HL-60 (cell line): ENCODE measurements at regions not wholly inside any gene's neighbourhood (a gene's known extent, or its start where the extent isn't known, plus 50 kb on each side); places are given as distances from the start of the nearest gene placed in this dataset.
"Not testable (repeated sequence)": the region's sequence is repeated elsewhere in the genome, so short reads cannot be mapped to it uniquely, and the experiment has no call there.

Source experiments
- CTCF ChIP-seq: IDR thresholded peaks from one replicate; pipeline ENCODE4 v1.5.1; 2011; ENCODE audit warnings: low read length, control low read depth, inconsistent platforms; ENCODE audit not compliant: insufficient read depth
- POLR2AphosphoS5 ChIP-seq: IDR thresholded peaks from 2 replicates; pipeline ENCODE4 v1.6.1; 2012; ENCODE audit warnings: low read depth
- REST ChIP-seq: IDR thresholded peaks from 2 replicates; pipeline ENCODE4 v1.6.1; 2012; ENCODE audit warnings: low read depth; ENCODE audit not compliant: insufficient replicate concordance

- not testable (repeated sequence) for TF ChIP-seq CTCF, POLR2AphosphoS5, REST
Observed at GRCh38 chr13:24622481-24623148, 57.6 kb upstream of the ATP12A start.
